A549 (cell line): ENCODE measurements at regions not wholly inside any gene's neighbourhood (a gene's known extent, or its start where the extent isn't known, plus 50 kb on each side); places are given as distances from the start of the nearest gene placed in this dataset.

ENCODE experiments used
- CEBPB ChIP-seq, 2 experiments: fragments of >200 bp in 1 of 2; sonication (Bioruptor Twin) in 1 of 2; formaldehyde crosslinking in 1 of 2; IDR thresholded peaks; 2 replicates each; pipeline ENCODE4 v1.6.1; 2012 to 2016
- CTCF ChIP-seq: fragments of >200 bp; sonication (Bioruptor Twin); formaldehyde crosslinking; IDR thresholded peaks from 3 replicates; pipeline ENCODE4 v1.5.1; 2016
- HOXA7 ChIP-seq: fragments of 250-450 bp; sonication (Bioruptor Pico); IDR thresholded peaks from 2 replicates; pipeline ENCODE4 v1.5.0; 2020; ENCODE audit warnings: mild to moderate bottlenecking, moderate library complexity
- HOXB13 ChIP-seq: fragments of 250-450 bp; sonication (Bioruptor Pico); IDR thresholded peaks from 2 replicates; pipeline ENCODE4 v1.5.0; 2020; ENCODE audit warnings: low read depth, mild to moderate bottlenecking, moderate library complexity
- POLR2A ChIP-seq: IDR thresholded peaks from 2 replicates; pipeline ENCODE4 v1.6.1; 2012; ENCODE audit warnings: mild to moderate bottlenecking, low read length
- RAD21 ChIP-seq, 2 experiments: fragments of >200 bp in 1 of 2; sonication (Bioruptor Twin) in 1 of 2; formaldehyde crosslinking in 1 of 2; IDR thresholded peaks in 1 of 2; conservative IDR thresholded peaks in 1 of 2; 2 replicates in 1 of 2; 3 replicates in 1 of 2; pipeline ENCODE4 v1.6.1; 2012 to 2018; ENCODE audit warnings: inconsistent platforms in 1 of 2
- RCOR1 ChIP-seq: fragments of 150-350 bp; IDR thresholded peaks from 2 replicates; pipeline ENCODE4 v1.6.1; 2014; ENCODE audit warnings: antibody characterized with exemption, low read length, low read depth
- USF2 ChIP-seq: fragments of 450-650 bp; IDR thresholded peaks from 2 replicates; pipeline ENCODE4 v1.6.1; 2014; ENCODE audit warnings: antibody characterized with exemption
- ZFP36 ChIP-seq: fragments of 450-650 bp; IDR thresholded peaks from 2 replicates; pipeline ENCODE4 v1.6.1; 2014; ENCODE audit warnings: borderline replicate concordance; ENCODE audit not compliant: partially characterized antibody

DNA sequence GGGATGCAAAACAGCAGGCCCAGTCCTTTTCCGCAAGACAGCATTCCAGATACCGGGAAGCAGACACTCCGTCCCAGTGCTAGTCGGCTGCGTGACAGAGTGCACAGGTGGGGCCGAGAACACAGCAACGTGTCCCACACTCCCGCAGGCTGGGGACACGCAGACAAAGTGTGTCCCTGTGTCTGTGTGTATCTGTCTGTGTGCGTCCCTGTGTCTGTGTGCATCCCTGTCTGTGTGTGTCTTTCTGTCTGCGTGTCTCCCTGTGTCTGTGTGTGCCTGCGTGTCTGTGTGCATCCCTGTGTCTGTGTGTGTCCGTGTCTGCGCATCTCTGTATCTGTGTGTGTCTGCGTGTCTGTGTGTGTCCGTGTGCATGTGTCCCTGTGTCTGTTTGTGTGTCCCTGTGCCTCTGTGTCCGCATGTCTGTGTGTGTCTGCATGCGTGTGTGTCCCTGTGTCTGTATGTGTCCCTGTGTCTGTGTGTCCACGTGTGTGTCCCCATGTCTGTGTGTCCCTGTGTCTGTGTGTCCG lies 137.0 kb downstream of the MRPL36 start:
- TF ChIP-seq HOXB13 (CRISPR knock-in tag) = no peak
- TF ChIP-seq ZFP36 = no peak
- TF ChIP-seq CTCF = no peak
- no peak for TF ChIP-seq POLR2A
- no peak for TF ChIP-seq CEBPB (IDR thresholded peaks at IDR 0.05)
- TF ChIP-seq RCOR1 = no peak
- no peak for TF ChIP-seq USF2
- TF ChIP-seq RAD21 (conservative IDR thresholded peaks at IDR 0.05 in 1 of 2, IDR thresholded peaks at IDR 0.05 in 1 of 2) = no peak
- TF ChIP-seq HOXA7 (CRISPR knock-in tag) = no peak
